NCI-H128 (cell line): ENCODE measurements at regions not wholly inside any gene's neighbourhood (a gene's known extent, or its start where the extent isn't known, plus 50 kb on each side); places are given as distances from the start of the nearest gene placed in this dataset.
"Not testable (repeated sequence)": the region's sequence is repeated elsewhere in the genome, so short reads cannot be mapped to it uniquely, and the experiment has no call there.

Experiments
- DNase-seq: peaks from one replicate; lab custom pipeline; 2025; ENCODE audit not compliant: unreplicated experiment; lab: John Stamatoyannopoulos, UW

DNA sequence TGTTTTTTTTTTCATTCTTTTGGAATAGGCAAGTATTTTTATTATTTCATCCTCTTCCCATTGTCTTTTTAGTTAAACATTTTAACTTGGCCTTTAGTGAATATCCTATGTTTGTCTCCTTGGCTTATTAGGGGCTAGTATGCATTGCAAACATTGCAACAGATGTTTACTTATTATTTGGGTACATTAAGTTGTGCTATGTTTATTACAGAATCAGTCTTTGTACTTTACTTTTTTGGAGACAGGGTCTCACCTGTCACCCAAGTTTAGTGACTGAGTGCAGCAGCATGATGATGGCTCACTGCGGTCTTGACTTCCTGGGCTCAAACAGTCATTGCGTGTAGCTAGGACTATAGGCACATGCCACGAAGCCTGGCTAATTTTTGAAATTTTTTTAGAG is 51.1 kb upstream of the NUDT6 start:
- no peak for DNase-seq

DNA sequence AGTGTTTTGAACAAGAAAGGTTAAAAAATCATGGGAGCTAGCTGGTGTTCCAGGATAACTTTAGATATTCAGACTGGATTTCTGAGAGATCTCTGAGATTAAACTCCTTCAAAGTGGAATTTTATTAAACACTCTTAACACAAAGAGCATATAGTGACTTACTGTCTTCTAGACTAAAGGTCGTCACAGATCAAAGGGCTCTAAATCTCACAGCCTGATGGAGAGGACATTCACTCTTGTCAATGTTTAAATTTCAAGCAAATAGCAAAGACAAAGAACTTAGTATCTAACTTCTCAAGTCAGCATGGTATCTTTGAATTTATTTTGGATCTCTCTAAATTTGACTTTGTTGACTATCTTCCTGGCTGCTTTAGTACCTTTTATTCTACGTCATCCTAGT is 53.7 kb upstream of the NUDT6 start:
- DNase-seq = no peak

DNA sequence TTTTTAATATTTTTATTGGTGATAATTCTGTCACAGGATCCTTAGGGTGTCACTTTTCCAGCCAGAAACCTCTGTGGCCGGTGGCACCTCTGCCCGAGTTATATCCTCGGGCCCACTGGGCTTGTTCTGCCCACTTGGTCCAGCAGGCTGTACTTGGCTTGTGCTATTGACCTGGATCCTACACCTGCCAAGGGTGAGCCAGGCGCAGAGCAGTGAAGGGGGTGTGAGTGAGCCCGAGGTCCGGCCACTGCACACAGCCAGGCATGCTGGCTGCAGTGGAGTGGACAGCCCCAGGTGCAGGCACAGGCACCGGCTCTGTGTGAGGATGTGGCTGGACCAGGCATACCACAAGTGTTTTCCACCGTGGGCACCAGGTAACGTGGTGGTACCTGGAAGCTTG is 54.7 kb upstream of the NUDT6 start:
- DNase-seq = no peak

DNA sequence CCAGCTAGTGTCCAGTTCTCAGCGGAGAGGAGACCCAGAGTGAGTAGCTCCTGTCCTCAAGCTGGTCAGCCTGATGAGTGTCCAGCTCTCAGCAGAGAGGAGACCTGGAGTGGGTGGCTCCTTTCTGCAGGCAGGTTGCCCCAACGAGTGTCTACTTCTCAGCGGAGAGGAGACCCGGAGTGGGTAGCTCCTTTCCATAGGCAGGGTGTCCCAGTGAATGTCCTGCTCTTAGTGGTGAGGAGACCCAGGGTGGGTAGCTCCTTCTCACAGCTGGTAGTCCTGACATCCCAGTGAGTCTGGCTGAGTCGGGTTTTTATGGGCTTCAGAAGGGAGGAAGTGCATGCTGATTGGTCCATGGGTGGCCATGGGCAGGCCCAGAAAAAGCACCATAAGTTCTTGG is 55.7 kb upstream of the NUDT6 start:
- DNase-seq = no peak

DNA sequence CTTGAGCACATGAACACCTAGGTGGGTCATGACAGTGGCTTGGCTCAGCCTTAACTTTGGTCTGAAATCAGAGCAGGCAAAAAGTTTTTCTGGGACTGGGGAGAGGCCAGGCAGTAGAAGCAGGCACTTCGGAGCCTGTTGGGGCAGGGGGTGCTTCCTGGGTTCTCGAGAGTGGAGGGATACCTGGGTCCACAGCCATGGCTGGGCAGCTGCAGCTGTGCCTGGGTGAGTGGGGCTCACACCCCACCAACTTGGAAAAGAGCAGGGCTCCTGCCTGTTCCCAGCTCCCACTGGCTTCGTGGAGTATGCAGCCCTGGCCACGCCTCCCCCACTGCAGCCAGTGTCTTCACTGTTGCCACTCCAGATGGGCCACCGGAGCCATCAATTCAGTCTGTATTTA is 56.4 kb upstream of the NUDT6 start:
- no peak for DNase-seq

- DNase-seq = no peak
Measured at GRCh38 chr4:122980860-122981259, 58.5 kb upstream of the NUDT6 start.

DNA sequence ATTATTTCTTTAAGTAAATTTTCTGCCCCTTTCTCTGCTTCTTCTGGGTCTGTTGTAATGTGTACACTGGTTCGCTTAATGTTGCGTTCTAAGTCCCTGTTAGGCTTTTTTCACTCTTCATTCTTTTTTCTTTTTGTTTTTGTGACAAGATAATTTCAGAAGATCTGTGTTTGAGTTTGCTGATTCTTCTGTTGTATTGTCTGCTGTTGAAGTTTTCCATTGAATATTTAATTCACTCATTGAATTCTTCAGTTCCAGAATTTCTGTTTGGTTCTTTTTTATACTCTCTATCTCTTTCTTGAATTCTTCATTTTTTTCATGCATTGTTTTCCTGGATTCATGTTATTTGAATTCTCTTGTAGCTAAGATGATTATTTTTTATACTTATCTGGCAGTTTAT is 66.3 kb upstream of the NUDT6 start:
- no peak for DNase-seq

DNA sequence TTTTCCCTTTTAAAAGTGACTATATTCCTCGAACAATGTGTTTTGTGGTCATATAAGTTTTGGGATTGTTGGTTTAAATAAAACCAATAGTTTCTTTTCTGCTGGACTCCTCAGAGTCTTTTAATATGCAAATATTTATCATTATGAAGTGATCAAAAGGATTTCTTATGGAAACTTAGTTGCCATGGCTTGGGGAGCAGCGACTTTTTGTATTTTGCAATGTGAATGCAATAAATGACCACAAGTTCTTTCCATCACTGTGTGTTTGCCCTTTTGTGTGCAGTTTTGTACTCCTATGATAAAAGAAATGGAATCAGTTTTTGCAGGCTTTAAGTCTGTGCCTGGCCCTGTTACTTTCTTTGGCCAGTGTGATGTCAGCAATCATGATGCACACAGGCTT is 68.5 kb upstream of the NUDT6 start:
- no peak for DNase-seq

- DNase-seq = no peak
Measured at GRCh38 chr4:122992057-122992456, 69.7 kb upstream of the NUDT6 start.

DNA sequence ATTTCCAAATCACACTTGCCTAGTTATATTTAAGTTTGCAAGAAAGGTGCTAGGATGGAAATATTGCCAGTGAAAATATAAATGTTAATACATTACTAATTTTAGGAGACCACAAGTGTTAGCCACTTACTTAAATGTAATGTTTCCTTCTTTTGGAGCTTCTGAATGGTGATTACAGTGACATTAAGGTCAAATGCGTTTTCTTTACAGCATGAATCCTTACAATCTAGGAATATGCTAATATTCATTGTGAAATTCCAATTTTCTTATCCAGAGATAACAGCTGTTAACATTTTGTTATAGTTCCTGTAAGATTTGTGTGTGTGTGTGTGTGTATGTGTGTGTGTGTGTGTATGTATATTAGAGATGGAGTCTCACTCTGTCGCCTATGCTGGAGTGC is 70.2 kb upstream of the NUDT6 start:
- no peak for DNase-seq

DNA sequence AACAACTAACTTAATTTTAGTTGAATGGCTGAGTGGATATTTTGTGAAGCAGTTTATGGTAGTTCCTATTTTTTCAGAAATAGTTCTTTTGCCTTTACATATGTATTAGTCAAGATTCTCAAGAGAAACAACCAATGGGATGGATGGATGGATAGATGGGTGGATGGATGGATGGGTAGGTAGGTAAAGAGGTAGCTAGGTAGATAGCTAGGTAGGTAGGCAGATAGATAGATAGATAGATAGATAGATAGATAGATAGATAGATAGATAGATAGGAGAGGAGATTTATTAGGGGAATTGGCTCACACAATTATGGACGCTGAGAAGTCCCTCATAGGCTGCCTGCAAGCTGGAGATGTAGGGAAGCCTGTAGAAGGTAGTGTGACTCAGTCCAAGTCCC is 74.0 kb upstream of the NUDT6 start:
- no peak for DNase-seq

GRCh38 chr4:122997463-122998101 is 75.2 kb upstream of the NUDT6 start:
- DNase-seq = no peak

DNA sequence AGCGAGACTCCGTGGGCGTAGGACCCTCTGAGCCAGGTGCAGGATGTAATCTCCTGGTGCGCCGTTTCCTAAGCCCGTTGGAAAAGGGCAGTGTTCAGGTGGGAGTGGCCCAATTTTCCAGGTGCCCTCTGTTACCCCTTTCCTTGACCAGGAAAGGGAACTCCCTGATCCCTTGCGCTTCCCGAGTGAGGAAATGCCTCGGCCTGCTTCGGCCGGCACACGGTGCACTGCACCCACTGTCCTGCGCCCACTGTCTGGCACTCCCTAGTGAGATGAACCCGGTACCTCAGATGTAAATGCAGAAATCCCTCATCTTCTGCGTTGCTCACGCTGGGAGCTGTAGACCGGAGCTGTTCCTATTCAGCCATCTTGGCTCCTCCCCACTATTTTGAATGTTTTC is 81.7 kb upstream of the NUDT6 start:
- not testable (repeated sequence) for DNase-seq

DNA sequence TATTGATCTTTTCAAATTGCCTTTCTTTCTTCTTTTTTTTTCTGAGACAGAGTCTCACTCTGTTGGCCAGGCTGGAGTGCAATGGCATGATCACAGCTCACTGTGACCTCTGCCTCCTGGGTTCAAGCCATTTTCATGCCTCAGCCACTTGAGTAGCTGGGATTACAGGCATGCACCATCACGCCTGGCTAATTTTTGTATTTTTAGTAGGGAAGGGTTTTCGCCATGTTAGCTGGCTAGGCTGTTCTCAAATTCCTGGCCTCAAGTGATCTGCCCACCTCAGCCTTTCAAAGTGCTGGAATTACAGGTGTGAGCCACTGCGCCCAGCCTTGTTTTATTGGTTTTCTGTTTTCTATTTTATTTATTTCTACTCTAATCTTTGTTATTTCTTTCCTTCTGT is 82.7 kb upstream of the NUDT6 start:
- DNase-seq = not testable (repeated sequence)

GRCh38 chr4:123007679-123008078 is 85.3 kb upstream of the NUDT6 start:
- no peak for DNase-seq

- DNase-seq = not testable (repeated sequence)
Measured at GRCh38 chr4:123012416-123012815, 90.0 kb upstream of the NUDT6 start.

DNA sequence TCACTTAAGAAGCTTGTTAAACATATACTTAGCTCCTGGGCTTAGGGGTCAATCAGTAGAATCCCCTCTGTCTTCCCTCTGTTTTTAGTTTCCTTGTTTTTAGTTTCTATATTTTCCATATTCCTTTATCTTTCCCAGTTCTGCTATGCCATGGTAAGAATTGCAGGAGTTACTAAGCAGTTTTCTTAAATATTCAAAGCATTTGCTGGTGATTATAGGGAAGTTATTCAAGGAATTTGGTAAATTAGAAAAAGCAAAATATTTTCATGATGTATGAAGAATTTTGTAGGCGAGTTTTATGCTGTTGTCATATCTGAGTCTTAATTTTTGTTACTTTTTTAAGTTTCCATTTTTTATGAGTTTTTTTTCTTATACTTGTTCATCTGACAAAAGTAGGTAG is 91.6 kb upstream of the NUDT6 start:
- DNase-seq = no peak

- DNase-seq = no peak
Measured at GRCh38 chr4:123017078-123017477, 94.7 kb upstream of the NUDT6 start.

DNA sequence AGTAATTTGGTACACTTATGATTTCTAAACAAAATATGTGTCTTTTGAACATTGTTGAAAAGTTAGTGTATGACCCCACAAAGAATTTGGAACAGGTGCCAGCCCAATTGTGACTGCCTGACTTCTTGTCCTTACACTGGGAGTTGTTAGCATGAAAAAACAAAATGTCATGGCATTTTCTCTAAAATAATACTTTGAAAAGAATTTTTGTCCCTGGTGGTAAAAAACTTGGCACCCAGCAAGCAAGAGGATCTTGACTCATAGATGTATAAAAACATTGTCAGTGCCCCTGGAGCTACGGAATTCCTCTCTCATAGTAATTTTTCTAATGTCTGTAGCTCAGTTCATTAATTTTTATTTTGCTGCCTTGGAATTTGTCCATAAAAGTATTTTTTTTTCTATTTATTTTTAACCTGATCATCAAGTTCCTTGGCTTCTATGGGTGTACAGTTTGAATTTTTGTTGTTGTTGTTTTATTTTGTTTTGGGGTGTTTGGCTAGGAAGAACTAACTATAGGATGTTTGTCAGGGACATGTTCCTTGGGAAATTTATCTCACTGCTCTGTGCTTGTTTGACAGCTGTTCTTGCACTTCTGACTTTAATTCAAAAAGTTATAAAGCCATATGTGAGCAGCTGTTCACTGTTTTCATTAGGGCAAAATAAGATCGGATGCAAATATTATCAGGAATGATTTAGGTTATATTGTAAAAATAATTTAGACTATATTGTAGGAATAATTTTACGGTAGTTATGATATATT is 95.4 kb upstream of the NUDT6 start:
- DNase-seq = no peak

GRCh38 chr4:123018396-123018775 is 96.0 kb upstream of the NUDT6 start:
- DNase-seq = no peak

DNA sequence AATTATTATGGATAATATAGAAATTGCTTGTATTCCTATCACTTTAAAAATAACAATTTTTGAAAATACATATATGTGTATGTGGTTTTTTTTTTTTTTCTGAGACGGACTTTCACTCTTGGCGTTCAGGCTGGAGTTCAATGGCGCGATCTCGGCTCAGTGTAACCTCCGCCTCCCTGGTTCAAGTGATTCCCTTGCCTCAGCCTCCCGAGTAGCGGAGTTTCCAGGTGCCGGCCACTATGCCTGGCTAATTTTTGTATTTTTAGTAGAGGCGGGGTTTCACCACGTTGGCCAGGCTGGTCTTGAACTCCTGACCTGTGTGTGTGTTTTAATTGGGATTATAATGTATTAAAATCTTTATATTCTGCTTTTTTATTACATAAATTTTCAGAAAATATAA is 97.9 kb upstream of the NUDT6 start:
- DNase-seq = no peak

- no peak for DNase-seq
Measured at GRCh38 chr4:123023647-123024046, 101.2 kb upstream of the NUDT6 start.

- DNase-seq = no peak
Measured at GRCh38 chr4:123024710-123025109, 102.3 kb upstream of the NUDT6 start.
